NCI-H1694 (cell line): ENCODE measurements at regions not wholly inside any gene's neighbourhood (a gene's known extent, or its start where the extent isn't known, plus 50 kb on each side); places are given as distances from the start of the nearest gene placed in this dataset.
"Not testable (repeated sequence)": the region's sequence is repeated elsewhere in the genome, so short reads cannot be mapped to it uniquely, and the experiment has no call there.

Experiments used
- DNase-seq: peaks from one replicate; lab custom pipeline; 2025; lab: John Stamatoyannopoulos, UW

DNA sequence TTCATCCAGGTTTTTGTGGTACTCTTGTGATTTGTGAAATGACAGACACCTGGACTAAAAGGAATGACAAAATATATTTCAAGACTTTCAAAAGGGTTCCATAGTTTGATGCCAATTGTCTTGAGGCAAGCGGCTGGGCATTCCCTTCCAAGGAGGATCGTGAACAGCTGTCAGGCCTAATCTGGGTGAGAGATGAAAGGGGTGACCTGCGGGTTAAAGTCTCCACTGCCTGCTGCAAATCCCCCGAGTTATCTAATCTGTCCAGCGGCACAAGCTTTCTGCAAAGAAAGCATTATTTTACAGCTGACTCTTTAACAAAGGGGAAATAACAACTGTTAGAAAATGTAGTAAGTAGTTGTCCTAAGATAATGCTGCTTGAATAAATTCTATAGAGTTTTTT, 128.7 kb upstream of the MB21D2 start:
- no peak for DNase-seq

DNA sequence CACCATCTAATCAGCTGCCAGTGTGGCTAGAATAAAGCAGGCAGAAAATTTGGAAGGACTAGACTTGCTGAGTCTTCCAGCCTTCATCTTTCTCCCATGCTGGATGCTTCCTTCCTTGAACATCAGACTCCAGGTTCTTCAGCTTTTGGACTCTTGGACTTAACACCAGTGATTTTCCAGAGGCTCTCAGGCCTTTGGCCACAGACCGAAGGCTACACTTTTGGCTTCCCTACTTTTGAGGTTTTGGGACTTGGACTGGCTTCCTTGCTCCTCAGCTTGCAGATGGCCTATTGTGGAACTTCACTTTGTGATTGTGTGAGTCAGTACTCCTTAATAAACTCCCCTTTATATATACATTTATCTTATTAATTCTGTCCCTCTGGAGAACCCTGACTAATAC, 129.8 kb upstream of the MB21D2 start:
- DNase-seq, result not testable (repeated sequence)

DNA sequence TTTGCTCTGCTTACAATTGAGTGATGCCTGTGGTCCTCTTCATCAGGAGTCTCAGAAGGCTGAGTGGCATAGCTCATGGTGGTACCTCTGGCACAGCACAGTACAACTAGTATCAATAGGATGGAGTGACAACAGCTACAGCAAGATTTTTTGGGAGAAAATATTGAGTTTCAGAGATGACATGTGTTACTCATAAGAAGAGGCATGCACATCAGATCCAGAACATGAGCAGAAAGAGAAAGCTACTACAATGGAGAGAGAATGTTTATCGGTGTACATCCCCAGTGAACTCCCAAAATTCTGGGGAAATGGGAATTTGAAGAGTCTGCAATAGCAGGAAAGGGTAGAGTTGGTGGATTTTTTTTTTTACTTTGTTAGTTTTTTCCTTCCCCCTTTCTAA, 130.5 kb upstream of the MB21D2 start:
- DNase-seq, result no peak

DNA sequence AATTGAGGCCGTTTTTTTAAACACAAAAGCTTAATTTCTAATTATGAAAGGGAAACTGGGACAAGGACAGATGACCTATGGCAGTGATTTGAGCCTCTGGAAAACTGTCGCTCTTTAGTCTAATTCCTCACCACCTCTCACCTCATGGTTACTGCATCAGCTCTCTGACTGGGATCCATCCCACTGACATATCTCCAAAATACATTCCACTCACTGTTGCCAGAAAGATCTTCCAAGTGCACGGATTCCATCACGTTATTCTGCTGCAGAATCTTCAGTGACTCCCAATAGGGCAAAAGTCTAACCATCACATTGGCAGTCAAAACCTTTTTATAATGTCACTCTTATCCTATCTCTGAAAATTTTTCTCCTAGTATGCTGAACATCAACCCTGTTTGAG, 132.3 kb upstream of the MB21D2 start:
- DNase-seq, result no peak

DNA sequence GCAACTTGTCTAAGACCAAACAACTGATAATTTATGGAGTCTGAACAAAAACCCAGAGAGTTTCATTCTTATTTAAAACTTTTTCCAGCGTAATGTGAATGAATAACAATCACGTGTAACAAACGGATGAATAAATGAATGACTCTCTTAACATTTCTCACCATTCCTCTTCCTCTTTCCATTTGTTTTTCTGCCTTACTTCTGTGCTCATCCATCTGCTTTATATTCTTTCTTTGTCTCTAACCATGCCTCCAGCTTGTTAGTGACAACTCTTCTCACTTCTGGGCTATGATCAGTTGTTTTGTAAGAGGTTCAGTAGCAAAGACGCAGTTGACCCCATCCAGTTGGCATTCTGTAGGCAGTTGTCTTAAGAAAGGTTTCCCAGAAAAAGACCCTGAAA, 133.7 kb upstream of the MB21D2 start:
- no peak for DNase-seq

DNA sequence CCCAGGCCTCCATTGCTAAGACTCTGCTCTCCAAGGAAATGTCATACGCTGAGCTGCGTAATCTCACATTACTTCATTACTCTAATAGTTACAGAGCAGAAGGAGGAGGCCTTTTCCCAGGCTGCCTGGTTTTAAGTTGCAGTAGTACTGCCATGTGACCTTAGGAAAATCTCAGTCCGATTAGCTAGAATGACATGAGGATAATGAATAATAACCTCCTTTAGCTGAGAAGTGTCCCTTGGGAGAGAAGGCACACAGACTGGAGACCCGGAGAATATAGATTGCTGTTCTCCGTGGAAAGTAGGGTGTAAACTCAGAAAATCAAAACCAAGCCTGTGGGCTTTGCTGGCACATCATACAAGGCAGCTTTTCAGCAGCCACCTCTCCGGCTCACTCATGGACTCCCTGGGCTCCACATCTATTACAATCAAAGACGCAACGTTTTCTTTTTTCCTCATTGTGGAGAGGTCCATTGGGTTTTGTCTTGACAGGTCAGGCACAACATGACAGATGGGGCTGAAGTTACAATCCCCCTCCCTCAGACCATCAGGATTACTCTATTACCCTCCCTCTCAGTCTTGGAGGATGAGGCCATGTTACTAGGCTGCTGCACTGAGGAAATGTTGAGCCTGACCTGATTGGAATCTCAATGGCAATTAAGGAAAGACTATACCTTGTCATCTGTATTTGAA, 134.8 kb upstream of the MB21D2 start:
- DNase-seq, result no peak

DNA sequence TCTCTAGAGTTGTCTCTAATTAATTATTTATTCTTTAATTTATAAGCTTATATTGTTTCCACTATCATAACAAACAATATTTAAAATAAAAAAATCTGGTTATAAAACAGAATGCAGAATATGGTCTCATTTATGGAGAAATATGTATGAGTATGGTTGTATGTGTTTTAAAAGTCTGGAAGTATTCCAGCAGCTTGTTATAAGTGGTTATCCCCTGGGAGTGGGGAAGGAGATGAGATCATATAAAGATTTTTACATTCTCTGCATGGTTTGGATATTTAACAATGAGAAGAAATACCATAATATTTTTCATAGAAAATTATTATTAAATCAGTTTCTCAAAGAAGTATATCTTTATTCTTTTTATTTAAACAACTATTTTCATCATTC, 135.4 kb upstream of the MB21D2 start:
- DNase-seq, result no peak

DNA sequence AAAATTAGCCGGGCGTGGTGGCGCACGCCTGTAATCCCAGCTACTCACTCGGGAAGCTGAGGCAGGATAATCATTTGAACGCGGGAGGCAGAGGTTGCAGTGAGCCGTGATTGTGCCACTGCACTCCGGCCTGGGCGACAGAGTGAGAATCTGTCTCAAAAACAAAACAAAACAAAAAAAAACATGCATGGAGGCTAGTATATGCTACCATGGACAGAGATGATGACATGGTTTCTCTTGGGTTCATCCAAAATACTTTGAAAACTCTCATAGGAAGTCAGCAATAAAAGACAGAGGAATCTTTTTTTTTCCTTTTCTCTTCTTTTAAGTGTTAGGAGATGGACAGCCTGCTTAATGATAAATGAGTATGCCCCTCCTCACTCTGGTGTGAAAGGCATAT, 137.7 kb upstream of the MB21D2 start:
- no peak for DNase-seq

DNA sequence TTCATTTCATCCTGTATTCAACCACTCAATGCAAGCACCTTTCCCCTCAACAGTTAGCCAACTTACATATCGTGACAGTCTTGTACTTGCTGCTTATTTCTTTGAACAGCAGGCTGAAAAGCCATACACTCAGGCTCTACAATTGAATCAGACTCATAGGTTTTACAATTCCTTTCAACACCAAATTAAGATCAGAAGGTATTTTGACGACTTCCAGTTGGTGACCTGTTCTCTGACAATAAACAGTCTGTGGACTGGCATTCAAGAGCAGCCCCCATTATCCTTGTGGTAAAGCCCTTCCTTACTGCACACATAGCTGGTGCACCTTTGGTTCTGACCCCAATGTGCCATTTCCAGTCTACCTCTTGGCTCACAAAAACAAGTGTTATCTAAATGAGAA, 140.0 kb upstream of the MB21D2 start:
- no peak for DNase-seq

DNA sequence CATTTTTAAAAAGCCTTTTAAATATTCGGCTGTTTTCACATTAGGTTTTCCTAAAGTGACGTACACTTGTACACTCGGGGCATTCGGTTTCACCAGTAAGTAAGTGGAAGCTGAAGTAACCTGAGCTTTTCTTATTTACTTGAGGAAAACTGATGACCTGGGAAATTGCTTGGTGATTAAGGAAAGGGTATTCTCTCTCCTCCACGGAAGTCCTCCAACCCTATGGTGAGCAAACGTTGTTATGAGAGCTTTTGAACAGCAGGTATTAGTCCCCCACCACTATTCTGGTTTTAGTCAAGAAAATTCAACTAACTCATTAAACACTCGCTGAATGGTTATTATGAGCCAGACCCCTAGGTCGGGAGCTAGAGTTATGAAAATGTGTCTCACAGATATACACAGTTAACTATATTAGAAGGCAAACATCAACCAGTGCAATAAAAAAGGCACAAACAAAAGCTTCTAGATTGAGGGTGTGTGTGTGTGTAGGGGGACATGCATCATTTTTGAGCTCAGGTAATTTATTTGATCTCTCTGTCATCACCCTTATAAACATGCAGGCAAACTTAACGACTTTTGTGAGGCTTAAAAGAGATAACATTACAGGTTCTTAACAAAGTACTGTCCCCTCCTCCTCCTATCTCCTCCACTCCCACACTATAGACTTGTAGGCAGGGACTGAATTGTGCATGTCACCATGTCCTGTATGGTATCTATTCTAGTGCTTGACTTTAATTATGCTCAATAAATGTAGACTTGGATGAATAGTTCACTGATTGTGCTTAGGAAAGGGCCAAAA, 143.3 kb upstream of the MB21D2 start:
- DNase-seq, result no peak

DNA sequence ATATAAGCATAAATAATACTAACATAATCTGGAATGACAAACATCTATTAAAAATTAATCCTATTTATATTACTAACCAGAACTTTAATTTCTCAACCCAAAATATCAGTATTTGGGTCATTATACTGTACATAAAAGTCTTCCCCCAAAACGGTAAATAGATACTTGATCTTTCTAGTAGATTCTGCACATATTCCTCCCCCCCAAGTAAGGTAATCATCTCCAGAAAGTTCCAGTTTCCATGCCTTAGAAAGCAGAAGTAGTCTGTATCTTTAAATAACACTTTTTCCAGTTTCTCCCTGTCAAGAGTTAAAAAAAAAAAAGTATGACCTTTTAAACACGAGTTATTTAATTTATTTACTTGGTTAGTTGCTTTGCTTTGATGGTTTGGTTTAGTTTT, 150.7 kb upstream of the MB21D2 start:
- DNase-seq, result no peak

DNA sequence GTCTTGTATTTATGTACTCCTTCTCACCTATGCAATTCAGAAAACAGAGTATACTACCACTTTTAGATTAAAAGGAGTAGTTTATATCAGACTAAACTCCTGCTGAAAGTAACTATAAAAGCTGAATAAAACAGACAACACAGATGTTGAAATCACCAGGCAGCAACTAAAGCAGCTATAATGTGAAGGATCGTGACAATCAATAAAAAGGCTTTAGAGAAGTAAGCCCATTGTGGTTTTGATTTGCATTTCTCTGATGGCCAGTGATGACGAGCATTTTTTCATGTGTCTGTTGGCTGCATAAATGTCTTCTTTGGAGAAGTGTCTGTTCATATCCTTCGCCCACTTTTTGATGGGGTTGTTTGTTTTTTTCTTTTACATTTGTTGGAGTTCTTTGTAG, 152.1 kb upstream of the MB21D2 start:
- DNase-seq, result not testable (repeated sequence)

DNA sequence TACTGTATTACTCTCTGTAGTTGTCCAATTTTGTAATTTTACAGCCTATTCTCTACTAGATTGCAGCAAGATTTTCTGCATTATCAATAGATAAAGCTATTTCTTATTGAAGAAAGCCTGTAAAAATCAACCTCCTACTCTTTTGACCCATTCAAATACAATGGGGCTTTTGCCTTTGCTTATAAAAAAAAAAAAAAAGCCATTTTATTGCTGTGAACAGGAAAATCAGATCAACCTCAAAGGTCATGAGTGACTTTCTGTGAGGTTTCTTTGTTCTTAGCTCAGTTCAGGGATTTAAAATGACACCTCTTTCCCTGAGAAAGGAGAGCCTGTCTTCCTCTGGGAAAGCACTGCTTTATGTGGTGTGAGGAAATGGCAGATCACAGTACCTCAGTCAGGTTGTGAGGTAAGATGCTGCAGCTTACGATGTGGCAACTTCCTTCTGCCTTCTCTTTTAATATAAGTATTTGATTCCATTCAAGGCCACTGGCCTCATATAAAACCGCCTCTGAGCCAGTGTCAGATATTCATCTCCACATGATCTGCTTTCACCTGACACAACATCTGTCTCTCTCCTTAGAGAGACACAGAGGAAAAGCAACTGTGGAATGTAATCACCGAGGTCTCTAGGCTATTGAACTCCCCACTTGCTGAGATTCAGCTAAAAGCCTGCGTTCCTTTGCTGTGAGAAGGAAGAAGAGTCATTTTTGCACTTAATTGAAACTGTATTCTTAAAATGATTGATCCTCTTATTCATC, 161.5 kb upstream of the MB21D2 start:
- DNase-seq, result no peak

DNA sequence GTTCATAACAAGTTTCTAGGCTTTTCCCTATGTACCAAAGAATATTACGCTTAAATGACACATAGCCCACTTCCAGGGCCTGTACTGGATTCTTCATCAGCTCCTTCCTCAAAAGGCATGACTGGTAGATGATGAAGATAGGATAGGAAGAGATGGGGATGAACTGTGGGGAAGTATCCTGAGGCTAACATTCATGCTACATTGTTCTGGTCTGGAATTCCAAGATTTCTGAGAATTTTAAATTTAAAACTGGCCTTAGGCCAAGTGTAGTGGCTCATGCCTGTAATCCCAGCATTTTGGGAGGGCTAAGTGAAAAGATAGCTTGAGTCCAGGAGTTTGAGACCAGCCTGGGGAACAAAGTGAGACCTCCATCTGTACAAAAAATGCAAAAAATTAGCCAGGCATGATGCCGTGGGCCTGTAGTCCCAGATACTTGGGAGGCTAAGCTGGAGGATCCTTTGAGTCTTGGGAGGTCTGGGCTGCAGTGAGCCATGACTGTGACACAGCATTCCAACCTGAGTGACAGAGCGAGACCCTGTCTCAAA, 160.1 kb upstream of the PLAAT1 start:
- no peak for DNase-seq

DNA sequence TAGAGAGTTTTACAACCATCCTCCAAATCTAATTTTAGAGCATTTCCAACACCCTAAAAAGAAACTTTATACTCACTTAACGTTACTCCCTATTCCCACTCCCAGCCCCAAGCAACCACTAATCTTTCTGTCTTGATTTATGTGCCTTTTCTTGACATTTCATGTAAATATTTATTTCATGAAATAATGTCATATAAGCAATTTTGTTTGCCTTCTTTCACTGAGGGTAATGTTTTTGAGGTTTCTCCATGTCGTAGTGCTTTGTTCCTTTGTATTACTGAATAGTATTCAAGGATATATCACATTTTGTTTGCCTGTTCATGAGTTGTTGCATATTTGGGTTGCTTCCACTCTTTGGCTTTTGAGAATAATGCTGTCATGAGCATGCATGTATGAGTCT, 155.4 kb upstream of the PLAAT1 start:
- no peak for DNase-seq

DNA sequence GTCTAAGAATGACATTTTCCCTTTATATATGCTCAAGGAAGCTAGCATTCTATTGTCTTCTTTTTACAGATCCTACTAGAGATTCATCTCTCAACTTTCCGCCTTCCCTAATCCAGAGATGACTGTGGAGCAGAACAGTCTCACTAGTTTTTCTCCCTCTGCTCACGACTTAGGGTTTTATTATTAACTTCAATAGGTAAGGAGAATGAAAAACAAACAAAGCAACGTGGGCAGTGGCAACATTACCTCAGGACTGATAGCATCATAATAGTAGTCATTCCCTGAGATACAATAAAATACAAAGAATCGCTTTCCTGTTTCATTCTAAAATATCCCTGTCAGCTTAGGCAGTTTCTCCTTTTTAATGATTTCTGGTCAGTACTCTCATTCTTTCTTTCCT, 154.3 kb upstream of the PLAAT1 start:
- DNase-seq, result no peak

DNA sequence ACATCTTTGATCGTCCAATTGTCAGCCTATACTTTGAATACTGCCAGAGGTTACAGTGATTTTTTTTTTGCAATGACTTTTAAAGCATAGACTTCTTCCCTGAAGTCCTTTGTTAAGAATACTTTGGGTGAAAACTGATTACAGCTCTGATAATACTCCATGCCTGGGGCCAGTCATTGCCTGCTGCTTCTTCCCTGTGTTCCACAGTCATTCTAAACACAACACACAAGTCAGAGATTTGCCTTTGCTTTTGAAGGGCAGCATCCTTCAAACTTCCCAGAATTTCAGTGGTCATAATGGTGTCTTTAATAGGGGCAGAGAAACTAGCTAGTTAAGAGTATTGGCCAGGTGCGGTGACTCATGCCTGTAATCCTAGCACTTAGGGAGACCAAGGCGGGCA, 153.7 kb upstream of the PLAAT1 start:
- no peak for DNase-seq

DNA sequence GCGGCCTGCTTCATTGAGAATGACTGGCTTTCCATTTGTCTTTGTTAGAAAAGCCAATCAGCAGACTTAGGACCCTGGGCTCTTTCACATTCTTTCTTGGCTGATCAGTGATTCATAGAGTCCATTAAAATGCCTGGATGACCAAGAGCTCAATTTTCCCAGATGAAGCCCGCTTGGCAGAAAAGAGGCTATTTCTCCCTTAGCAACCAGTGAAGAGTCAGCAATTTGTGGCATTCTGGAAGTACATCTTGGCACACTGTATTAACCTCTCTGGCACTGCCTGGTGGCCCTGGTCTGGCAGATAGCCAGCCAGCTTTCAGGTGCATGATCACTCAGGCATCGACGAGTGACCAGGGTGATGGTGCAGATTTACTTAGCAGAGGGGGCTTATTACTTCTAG, 145.7 kb upstream of the PLAAT1 start:
- DNase-seq, result no peak

DNA sequence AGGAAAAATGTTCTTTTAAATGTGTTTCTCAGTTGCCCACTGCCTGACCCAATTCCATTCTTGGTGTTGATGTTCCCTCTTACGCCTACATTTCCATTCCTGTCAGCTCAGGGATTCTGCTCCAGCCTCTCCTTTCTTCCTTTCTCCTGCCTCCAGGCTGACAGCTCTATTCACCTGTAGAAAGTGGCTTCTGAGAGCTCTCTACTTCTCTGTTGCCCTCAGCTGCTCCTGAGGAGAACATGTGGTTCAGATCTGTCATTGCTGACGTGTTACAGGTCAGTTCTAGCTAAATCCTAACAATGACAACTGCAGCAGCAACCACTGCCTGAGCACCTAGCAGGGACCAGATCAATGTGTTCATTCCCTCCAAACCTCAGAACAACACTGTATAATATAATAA, 144.9 kb upstream of the PLAAT1 start:
- no peak for DNase-seq

DNA sequence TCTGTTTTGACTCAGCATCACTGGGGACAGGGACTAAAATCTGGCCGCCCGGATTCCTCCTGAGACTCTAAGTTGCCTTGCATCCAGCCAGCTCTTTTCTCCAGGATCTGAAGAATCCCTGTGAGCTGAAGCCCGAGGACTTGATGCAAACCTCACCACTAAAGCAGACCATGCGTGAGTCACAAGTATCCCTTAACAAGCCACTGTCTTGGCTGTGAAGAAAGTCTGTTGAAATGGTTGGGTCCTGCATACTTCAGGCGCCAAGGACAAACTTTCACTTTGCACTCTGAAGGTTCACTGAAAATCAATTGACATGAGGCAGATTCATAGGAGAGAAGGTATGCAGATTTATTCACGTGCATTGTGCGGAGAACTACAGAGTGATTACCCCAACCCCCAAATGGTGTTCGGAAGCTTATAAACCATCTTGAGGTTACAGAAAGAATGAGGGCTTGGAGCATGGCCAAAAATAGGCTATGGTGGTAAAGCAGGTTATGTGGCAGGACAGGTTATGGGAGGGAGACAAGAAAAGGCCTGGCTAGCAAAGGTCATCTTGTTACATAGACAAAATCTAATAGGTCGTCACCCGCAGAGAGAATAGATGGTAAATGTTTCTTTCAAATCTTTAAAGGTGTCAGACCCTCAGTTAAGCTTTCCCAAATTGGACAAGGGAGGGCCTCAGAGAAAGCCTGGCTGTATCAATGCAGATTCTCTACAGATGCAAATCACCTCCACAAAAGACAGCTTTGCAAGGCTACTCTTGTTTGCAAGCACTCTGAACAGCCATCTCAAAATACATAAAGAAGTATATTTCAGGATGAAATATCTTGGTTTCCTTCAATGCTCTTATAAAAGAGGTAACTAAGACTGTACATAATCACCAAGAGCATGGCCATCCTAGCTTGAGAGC, 126.3 kb upstream of the PLAAT1 start:
- DNase-seq, result no peak

DNA sequence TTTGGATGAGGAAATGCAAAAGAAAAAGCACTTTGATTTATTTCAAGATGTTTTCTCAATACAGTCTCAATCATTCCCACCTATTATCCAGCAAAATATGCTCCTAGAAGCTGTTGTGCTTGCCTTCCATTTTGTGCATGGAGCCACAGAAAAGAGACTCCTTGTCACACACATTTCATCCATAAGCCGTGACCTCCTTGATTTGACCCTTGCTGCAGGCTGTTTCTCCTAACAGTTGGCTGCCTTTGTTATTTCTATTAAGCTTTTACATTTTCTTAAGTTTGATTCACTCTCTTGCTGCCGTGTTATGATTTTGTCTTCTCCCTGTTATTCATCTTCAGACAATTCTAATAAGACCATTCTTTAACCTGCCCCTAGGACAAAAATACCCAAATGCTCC, 124.2 kb upstream of the PLAAT1 start:
- DNase-seq, result no peak

DNA sequence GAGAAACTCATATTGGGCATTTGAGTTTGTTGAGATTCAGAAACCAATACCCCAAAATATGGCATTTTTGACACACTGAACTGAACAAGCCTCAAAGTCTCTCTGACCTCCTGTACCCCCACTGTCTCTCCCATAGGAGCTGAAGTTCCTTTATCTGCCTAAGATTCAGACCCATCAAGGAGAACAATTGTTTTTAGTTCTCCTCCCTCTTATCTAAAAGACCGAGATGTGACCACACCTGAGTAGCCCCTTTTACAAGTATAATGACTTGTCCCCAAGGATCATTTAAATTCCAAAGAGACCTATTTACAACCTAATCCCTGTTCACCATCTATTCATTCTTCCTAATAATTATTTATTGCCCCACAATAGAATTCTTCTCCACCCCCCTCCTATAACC, 122.1 kb upstream of the PLAAT1 start:
- DNase-seq, result no peak
